ENCODE measurements at regions not wholly inside any gene's neighbourhood (a gene's known extent, or its start where the extent isn't known, plus 50 kb on each side); places are given as distances from the start of the nearest gene placed in this dataset.

DNA sequence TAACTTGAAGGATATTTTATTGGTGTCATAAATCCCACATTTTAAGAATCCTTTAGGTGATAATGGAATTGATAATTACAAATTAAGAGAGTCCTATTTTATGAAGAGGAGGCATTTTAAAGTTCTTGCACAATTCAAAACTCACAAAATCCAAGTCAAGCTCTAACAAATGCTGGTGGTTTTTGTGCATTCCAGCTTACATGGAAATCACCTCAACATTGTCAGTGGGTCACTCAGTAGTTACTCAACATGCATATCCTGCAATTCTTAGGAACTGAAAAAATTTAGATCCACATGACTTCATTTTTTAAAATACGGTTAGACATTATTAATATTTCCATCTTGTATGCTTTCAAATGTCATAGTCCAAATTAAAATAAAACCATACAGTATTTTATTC, 487.2 kb downstream of the CNTN3 start:
- no peak overlapping the region for H3K4me3 ChIP-seq (ENCODE audit: low read depth, low read length)
- TF ChIP-seq, protein P1, sequence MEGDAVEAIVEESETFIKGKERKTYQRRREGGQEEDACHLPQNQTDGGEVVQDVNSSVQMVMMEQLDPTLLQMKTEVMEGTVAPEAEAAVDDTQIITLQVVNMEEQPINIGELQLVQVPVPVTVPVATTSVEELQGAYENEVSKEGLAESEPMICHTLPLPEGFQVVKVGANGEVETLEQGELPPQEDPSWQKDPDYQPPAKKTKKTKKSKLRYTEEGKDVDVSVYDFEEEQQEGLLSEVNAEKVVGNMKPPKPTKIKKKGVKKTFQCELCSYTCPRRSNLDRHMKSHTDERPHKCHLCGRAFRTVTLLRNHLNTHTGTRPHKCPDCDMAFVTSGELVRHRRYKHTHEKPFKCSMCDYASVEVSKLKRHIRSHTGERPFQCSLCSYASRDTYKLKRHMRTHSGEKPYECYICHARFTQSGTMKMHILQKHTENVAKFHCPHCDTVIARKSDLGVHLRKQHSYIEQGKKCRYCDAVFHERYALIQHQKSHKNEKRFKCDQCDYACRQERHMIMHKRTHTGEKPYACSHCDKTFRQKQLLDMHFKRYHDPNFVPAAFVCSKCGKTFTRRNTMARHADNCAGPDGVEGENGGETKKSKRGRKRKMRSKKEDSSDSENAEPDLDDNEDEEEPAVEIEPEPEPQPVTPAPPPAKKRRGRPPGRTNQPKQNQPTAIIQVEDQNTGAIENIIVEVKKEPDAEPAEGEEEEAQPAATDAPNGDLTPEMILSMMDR (IDR thresholded peaks at IDR 0.05; ENCODE audit: low read depth, low read length): no peak

- TF ChIP-seq, protein P1 (IDR thresholded peaks at IDR 0.05; ENCODE audit: low read depth, low read length): no peak
- no peak overlapping the region for H3K4me3 ChIP-seq (ENCODE audit: low read depth, low read length)
These were observed 489.7 kb downstream of the CNTN3 start for GRCh38 chr3:74124782-74125181.

DNA sequence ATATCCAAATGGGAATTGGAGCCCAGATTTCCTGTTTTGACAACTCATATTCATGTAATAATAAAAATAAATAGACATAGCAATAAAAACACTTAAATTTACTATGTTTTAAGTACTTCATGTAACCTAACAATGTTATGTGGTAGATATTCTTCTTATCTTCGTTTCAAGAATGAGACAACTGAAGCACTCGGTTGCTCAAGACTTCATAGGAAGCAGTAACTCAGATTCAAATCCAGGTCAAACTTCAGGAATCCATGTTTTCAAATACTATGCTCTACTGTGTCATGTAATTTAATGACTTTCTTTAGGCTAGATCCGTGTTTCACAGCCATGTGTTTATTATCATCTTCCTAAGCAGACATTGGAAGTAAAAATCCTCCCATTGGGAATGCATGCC, 492.2 kb downstream of the CNTN3 start:
- no peak overlapping the region for H3K4me3 ChIP-seq (ENCODE audit: low read depth, low read length)
- TF ChIP-seq, protein P1 (IDR thresholded peaks at IDR 0.05; ENCODE audit: low read depth, low read length): no peak

- no peak overlapping the region for H3K4me3 ChIP-seq (ENCODE audit: low read depth, low read length)
- TF ChIP-seq, protein P1 (IDR thresholded peaks at IDR 0.05; ENCODE audit: low read depth, low read length): no peak
These were observed 492.7 kb downstream of the CNTN3 start for GRCh38 chr3:74121761-74122160.

GRCh38 chr3:74119221-74119620, 494.5 kb upstream of the PDZRN3 start:
- no peak overlapping the region for H3K4me3 ChIP-seq (ENCODE audit: low read depth, low read length)
- TF ChIP-seq, protein P1 (IDR thresholded peaks at IDR 0.05; ENCODE audit: low read depth, low read length): no peak

DNA sequence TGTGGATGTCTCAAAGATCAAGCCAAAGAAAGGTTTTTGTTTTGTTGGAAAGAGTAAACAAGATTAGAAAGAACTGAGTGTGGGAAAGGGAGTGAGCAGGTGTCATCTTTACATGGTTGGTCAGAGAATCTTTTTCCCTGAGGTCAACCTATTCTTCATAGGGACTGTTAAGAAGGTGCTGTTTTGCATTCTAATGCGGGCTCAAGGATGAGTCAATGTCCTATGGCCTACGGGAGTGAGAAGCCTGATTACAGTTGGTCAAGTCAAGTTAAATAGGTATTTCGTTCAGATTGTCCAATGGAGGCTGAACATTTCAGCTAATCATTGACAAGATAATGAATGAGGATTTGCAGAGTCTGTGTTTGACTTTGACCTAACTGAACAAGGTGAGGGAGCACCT, 491.2 kb upstream of the PDZRN3 start:
- no peak overlapping the region for H3K4me3 ChIP-seq (ENCODE audit: low read depth, low read length)
- TF ChIP-seq, protein P1 (IDR thresholded peaks at IDR 0.05; ENCODE audit: low read depth, low read length): no peak

DNA sequence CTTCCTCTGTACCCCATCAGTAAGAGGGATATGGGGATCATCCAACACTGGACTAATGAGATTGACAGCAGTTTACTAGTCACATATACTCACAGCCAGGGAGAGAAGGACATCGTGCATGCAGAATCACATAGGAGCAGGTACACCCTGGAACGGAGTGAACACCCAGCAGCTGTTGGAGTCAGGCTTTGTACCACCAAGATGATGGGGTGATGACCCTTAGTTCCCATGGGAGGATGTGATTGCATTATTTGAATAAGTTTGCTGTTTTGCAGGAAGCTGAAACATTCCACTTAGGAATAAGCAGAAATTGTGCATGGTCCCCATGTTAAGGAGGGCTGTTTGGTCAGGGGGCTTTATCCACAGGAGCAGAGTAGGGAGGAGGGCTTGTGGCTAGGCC, 482.7 kb upstream of the PDZRN3 start:
- TF ChIP-seq, protein P1 (IDR thresholded peaks at IDR 0.05; ENCODE audit: low read depth, low read length): no peak
- H3K4me3 ChIP-seq (ENCODE audit: low read depth, low read length): no peak overlapping the region

Measured in WI38 (cell line).